ENCODE measurements at regions not wholly inside any gene's neighbourhood (a gene's known extent, or its start where the extent isn't known, plus 50 kb on each side); places are given as distances from the start of the nearest gene placed in this dataset.

GRCh38 chr6:134397676-134398075 lies 79.8 kb upstream of the SGK1 start:
- TF ChIP-seq CTCF (IDR thresholded peaks at IDR 0.05) = no peak
- no peak for TF ChIP-seq POLR2A (IDR thresholded peaks at IDR 0.05)
